ENCODE measurements at regions not wholly inside any gene's neighbourhood (a gene's known extent, or its start where the extent isn't known, plus 50 kb on each side); places are given as distances from the start of the nearest gene placed in this dataset.

GRCh38 chr1:47558601-47559593 is 121.1 kb downstream of the FOXD2 start:
- H3K27me3 Mint-ChIP-seq (ENCODE audit: insufficient read depth, low read depth, poor library complexity), result peaks cover 7% of the 10 kb centered on the region

More at GRCh38 chr1:47558601-47559593, 121.1 kb downstream of the FOXD2 start:
- Histone ChIP-seq H3K4me3 (no peak overlapping the region), H3K4me2 (no peak overlapping the region), H4K20me1 (replicated peaks; ENCODE audit: insufficient read depth) (no peaks in the 10 kb centered on the region), H3K27me3 (ENCODE audit: insufficient read depth) (0 out of 2 replicates have a peak, but pooled peaks cover under 1% of the 10 kb centered on the region), H3K36me3 (ENCODE audit: insufficient read depth) (no peaks in the 10 kb centered on the region), H3K79me2 (replicated peaks; ENCODE audit: insufficient read depth) (no peaks in the 10 kb centered on the region), H3F3A (replicated peaks; ENCODE audit: low read depth) (no peaks in the 10 kb centered on the region), H3K27ac (ENCODE audit: low read depth) (no peak overlapping the region), H2AFZ (no peak overlapping the region), H3K9me2 (ENCODE audit: insufficient read depth) (no peaks in the 10 kb centered on the region), H3K4me1 (ENCODE audit: insufficient read depth) (peaks cover 14% of the 10 kb centered on the region)
- Mint-ChIP-seq H3K4me1 (peaks cover 30% of the 10 kb centered on the region), H3K36me3 (ENCODE audit: low read depth) (no peaks in the 10 kb centered on the region), H3K9me3 (no peaks in the 10 kb centered on the region), H3K27ac (no peak overlapping the region), H3K4me3 (no peak overlapping the region)
- TF ChIP-seq REST (IDR thresholded peaks at IDR 0.05; ENCODE audit: unreplicated experiment), result no peak
- no peak for TF ChIP-seq ZNF331 (CRISPR knock-in tag; IDR thresholded peaks at IDR 0.05; ENCODE audit: low read depth)
- no peak for TF ChIP-seq STAT1 (IDR thresholded peaks at IDR 0.05; ENCODE audit: unreplicated experiment)
- no peak for TF ChIP-seq ETS1 (IDR thresholded peaks at IDR 0.05)
- TF ChIP-seq ZNF462 (CRISPR knock-in tag; IDR thresholded peaks at IDR 0.05), result no peak
- TF ChIP-seq POLR2AphosphoS5 (IDR thresholded peaks at IDR 0.05; ENCODE audit: low read depth), result no peak
- TF ChIP-seq NANOG (IDR thresholded peaks at IDR 0.05; ENCODE audit: borderline replicate concordance), result no peak
- TF ChIP-seq EZH2phosphoT487 (IDR thresholded peaks at IDR 0.05; ENCODE audit: unreplicated experiment), result no peak
- TF ChIP-seq JUNB (IDR thresholded peaks at IDR 0.05; ENCODE audit: unreplicated experiment), result no peak
- no peak for TF ChIP-seq CTCF (conservative IDR thresholded peaks at IDR 0.05; ENCODE audit: low read depth in 2 of 2)
- TF ChIP-seq CREB1 (CRISPR knock-in tag; IDR thresholded peaks at IDR 0.05; ENCODE audit: low read depth), result no peak
- TF ChIP-seq ZNF114 (CRISPR knock-in tag; IDR thresholded peaks at IDR 0.05), result no peak
- TF ChIP-seq EZH2 (IDR thresholded peaks at IDR 0.05; ENCODE audit: low read depth, unreplicated experiment), result no peak
- DNase-seq (ENCODE audit: low spot score) (no peak), ATAC-seq (no peak)
